ENCODE measurements at regions not wholly inside any gene's neighbourhood (a gene's known extent, or its start where the extent isn't known, plus 50 kb on each side); places are given as distances from the start of the nearest gene placed in this dataset.
"Not testable (repeated sequence)": the region's sequence is repeated elsewhere in the genome, so short reads cannot be mapped to it uniquely, and the experiment has no call there.

DNA sequence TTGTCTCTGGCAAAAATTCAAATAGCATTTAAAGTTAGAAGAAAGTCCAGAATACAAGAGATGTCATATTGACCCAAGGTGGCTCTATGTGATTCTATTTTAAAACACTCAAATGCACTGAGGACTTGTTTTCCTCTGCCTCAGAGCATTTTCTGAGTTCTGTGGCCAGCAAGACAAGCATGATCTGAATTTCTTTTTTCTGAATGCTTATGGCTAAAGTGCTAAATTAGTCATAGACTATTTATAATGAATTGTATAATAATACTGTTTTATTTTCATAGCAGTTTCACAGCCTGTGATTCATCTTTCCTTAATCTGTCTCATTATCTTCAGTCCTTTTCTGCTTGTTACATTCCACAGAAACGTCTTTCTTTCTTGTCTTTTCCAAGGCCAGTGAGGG, 63.9 kb upstream of the SEC22B start:
- ATAC-seq; H3K4me3 Mint-ChIP-seq; DNase-seq; H3K27ac ChIP-seq (ENCODE audit: low read length); H3K9me3 ChIP-seq (ENCODE audit: control insufficient read depth, insufficient read depth, low read length); intact Hi-C loops (cut with micrococcal nuclease); H3K27ac Mint-ChIP-seq; H3K27me3 Mint-ChIP-seq (ENCODE audit: low read depth in 2 of 2); H3K36me3 ChIP-seq (ENCODE audit: control insufficient read depth, insufficient read depth, low read length); H3K4me1 ChIP-seq (ENCODE audit: control insufficient read depth, insufficient read depth, low read length); H3K4me1 Mint-ChIP-seq; H3K36me3 Mint-ChIP-seq; H3K4me3 ChIP-seq (ENCODE audit: low read length); H3K27me3 ChIP-seq (ENCODE audit: control insufficient read depth, insufficient read depth, low read length); H3K9me3 Mint-ChIP-seq: not testable (repeated sequence)
- no CpG with 5 or more reads among the region's 1 CpG for WGBS (ENCODE audit: insufficient coverage)

DNA sequence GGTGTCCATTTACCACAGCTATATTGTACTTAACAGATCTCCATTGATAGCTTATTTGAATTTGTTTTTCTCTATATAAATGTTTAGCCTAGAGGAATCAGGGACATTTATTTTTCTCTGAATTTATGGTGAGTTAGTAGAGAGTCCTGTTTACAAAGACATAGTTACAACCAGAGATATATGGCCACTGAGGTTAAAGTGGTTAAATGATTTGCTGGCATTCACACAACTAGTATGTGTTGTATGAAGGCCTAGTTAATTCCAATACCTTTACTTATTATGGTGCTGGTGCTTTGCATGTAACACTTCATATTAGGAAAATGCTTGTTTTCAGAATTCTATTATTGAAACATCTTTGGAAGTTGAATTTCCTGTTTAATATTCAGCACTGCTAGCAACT, 63.0 kb upstream of the SEC22B start:
- H3K4me1 ChIP-seq (ENCODE audit: control insufficient read depth, insufficient read depth, low read length); H3K27ac Mint-ChIP-seq; H3K36me3 ChIP-seq (ENCODE audit: control insufficient read depth, insufficient read depth, low read length); H3K27me3 ChIP-seq (ENCODE audit: control insufficient read depth, insufficient read depth, low read length); H3K9me3 ChIP-seq (ENCODE audit: control insufficient read depth, insufficient read depth, low read length); DNase-seq; intact Hi-C loops (cut with micrococcal nuclease); H3K9me3 Mint-ChIP-seq; H3K4me3 ChIP-seq (ENCODE audit: low read length); ATAC-seq; H3K27me3 Mint-ChIP-seq (ENCODE audit: low read depth in 2 of 2); H3K36me3 Mint-ChIP-seq; H3K4me3 Mint-ChIP-seq; H3K27ac ChIP-seq (ENCODE audit: low read length); H3K4me1 Mint-ChIP-seq: not testable (repeated sequence)

DNA sequence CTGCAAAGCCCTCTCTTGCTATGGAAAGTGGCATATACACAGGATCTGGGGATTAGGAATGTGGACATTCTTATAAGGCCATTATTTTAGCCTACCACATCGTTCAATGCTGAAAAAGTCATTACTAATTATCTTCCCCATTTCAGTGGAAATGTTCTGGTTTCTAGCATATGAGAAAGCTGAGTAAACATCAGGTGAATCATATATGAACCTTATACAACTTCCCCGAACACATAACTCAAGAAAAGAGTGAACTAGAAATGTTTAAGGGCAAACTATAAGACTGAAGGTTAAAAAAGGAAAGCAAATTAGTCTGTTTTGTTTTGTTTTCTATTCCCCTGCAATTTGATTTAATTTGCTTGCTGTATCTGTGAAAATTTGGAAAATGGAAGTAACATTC, 62.5 kb upstream of the SEC22B start:
- H3K27me3 ChIP-seq (ENCODE audit: control insufficient read depth, insufficient read depth, low read length); H3K9me3 Mint-ChIP-seq; H3K36me3 ChIP-seq (ENCODE audit: control insufficient read depth, insufficient read depth, low read length); H3K27ac ChIP-seq (ENCODE audit: low read length); intact Hi-C loops (cut with micrococcal nuclease); DNase-seq; H3K4me3 Mint-ChIP-seq; H3K9me3 ChIP-seq (ENCODE audit: control insufficient read depth, insufficient read depth, low read length); H3K4me1 Mint-ChIP-seq; H3K36me3 Mint-ChIP-seq; H3K4me1 ChIP-seq (ENCODE audit: control insufficient read depth, insufficient read depth, low read length); H3K27ac Mint-ChIP-seq; H3K4me3 ChIP-seq (ENCODE audit: low read length); H3K27me3 Mint-ChIP-seq (ENCODE audit: low read depth in 2 of 2); ATAC-seq: not testable (repeated sequence)
- WGBS (ENCODE audit: insufficient coverage) = no CpG with 5 or more reads among the region's 2 CpGs

GRCh38 chr1:120233661-120234018, 57.3 kb upstream of the SEC22B start:
- H3K27ac ChIP-seq (ENCODE audit: low read length); H3K36me3 ChIP-seq (ENCODE audit: control insufficient read depth, insufficient read depth, low read length); H3K4me3 Mint-ChIP-seq; H3K4me3 ChIP-seq (ENCODE audit: low read length); H3K27me3 Mint-ChIP-seq (ENCODE audit: low read depth in 2 of 2); H3K4me1 Mint-ChIP-seq; DNase-seq; H3K36me3 Mint-ChIP-seq; H3K4me1 ChIP-seq (ENCODE audit: control insufficient read depth, insufficient read depth, low read length); H3K27ac Mint-ChIP-seq; H3K9me3 Mint-ChIP-seq; H3K9me3 ChIP-seq (ENCODE audit: control insufficient read depth, insufficient read depth, low read length); H3K27me3 ChIP-seq (ENCODE audit: control insufficient read depth, insufficient read depth, low read length); ATAC-seq; intact Hi-C loops (cut with micrococcal nuclease): not testable (repeated sequence)
- no CpG with 5 or more reads among the region's 2 CpGs for WGBS (ENCODE audit: insufficient coverage)

DNA sequence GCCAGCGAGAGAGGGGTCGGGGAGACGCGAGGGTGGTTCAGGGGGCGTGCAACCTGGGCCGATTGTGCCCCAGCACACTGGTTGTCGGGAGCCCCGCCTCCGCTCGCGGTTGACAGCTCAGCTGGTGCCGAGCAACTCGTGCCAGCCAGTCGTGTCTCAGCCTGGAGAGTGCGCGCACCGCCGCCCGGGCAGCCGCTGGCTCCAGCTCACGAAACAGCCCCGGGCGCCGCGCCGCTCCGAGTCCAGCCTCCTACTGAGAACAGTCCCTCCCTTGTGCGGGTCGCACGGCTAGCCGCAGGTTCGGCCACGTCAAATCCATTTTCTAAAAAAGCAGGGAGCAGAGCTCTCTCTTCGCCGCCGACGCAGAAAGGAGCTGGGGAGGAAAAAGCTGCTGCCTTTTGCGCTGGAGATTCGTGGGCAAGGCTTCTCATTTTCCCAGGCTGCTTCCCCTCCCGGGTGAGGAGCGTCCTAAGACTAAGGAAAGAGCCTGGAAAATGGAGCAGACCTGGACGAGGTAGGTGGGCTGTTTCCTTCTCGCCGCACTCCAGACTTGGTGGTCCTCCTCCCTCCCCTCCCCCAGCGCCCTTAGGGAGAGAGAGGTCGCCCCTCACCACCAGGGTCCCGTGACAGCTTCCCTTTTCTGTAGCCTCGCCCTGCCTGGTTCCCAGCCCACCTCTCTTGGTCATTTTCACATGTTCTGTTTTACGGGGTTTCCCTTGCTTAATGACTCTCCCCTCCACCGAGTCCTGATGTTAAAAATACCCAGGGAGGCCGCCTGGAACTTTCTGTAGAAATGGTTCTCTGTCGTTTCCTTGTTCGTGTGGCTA, 56.7 kb upstream of the SEC22B start:
- H3K9me3 Mint-ChIP-seq; H3K9me3 ChIP-seq (ENCODE audit: control insufficient read depth, insufficient read depth, low read length); H3K36me3 Mint-ChIP-seq; H3K4me3 Mint-ChIP-seq; H3K27ac Mint-ChIP-seq; H3K27ac ChIP-seq (ENCODE audit: low read length); DNase-seq; H3K4me1 ChIP-seq (ENCODE audit: control insufficient read depth, insufficient read depth, low read length); H3K36me3 ChIP-seq (ENCODE audit: control insufficient read depth, insufficient read depth, low read length); H3K27me3 ChIP-seq (ENCODE audit: control insufficient read depth, insufficient read depth, low read length); H3K27me3 Mint-ChIP-seq (ENCODE audit: low read depth in 2 of 2); H3K4me1 Mint-ChIP-seq; intact Hi-C loops (cut with micrococcal nuclease); H3K4me3 ChIP-seq (ENCODE audit: low read length): not testable (repeated sequence)
- peak; percentile 89 to 98 (median 97) for ATAC-seq
- WGBS (ENCODE audit: insufficient coverage) = no CpG with 5 or more reads among the region's 53 CpGs

- intact Hi-C loops (cut with micrococcal nuclease); H3K4me1 Mint-ChIP-seq; H3K4me3 ChIP-seq (ENCODE audit: low read length); H3K4me1 ChIP-seq (ENCODE audit: control insufficient read depth, insufficient read depth, low read length); H3K27me3 ChIP-seq (ENCODE audit: control insufficient read depth, insufficient read depth, low read length); H3K9me3 ChIP-seq (ENCODE audit: control insufficient read depth, insufficient read depth, low read length); H3K27ac Mint-ChIP-seq; H3K27me3 Mint-ChIP-seq (ENCODE audit: low read depth in 2 of 2); H3K9me3 Mint-ChIP-seq; H3K36me3 ChIP-seq (ENCODE audit: control insufficient read depth, insufficient read depth, low read length); H3K36me3 Mint-ChIP-seq; ATAC-seq; DNase-seq; H3K27ac ChIP-seq (ENCODE audit: low read length); H3K4me3 Mint-ChIP-seq: not testable (repeated sequence)
- no CpG with 5 or more reads among the region's 1 CpG for whole genome bisulfite sequencing (ENCODE audit: insufficient coverage)
Measured at GRCh38 chr1:120229835-120230234, 53.5 kb upstream of the SEC22B start.
